Breast epithelium (tissue), 3 donors: ENCODE measurements at regions not wholly inside any gene's neighbourhood (a gene's known extent, or its start where the extent isn't known, plus 50 kb on each side); places are given as distances from the start of the nearest gene placed in this dataset.

ENCODE experiments used
- CTCF ChIP-seq, 3 donors: fragments of 450-650 bp; IDR thresholded peaks; one replicate each; pipeline ENCODE4 v1.5.1; 2016 to 2017; ENCODE audit warnings: antibody characterized with exemption in 3 of 3, mild to moderate bottlenecking in 3 of 3, moderate library complexity in 3 of 3
- POLR2A ChIP-seq: fragments of 450-650 bp; IDR thresholded peaks from one replicate; pipeline ENCODE4 v1.6.1; 2016; ENCODE audit warnings: antibody characterized with exemption, mild to moderate bottlenecking, moderate library complexity
- POLR2AphosphoS5 ChIP-seq, 3 donors: sonication (generic); formaldehyde crosslinking; IDR thresholded peaks; one replicate each; pipeline ENCODE4 v1.6.1; 2017; ENCODE audit warnings: antibody characterized with exemption in 3 of 3

DNA sequence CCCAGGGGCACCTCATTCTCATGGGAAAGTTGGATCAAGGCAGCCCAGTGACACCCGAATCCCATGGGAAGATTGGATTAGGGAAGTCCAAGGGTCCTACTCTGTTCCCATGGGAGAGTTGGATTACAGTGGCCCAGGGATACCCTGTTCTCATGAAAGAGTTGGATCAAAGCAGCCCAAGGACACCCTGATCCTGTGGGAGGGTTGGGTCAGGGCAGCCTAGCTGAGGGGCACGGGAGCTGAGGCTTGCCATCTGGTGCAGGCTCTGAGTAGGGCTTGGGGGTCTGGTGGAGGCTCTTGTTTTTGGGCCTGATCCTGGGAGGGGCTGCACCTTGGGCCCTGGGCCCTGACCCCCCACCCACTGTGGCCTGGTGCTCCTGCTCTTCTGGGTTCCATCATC is 87.1 kb downstream of the ACKR3 start:
- no peak for TF ChIP-seq CTCF (IDR thresholded peaks at IDR 0.05)
- no peak for TF ChIP-seq POLR2AphosphoS5 (IDR thresholded peaks at IDR 0.05)
- TF ChIP-seq POLR2A, result no peak
